Activated CD4-positive, alpha-beta T cell treated with anti-CD3 and anti-CD28 coated beads, Interleukin-2, amount 10 ng/mL, durations not matched to agents 7 days and 5 days (primary cell): ENCODE measurements at regions not wholly inside any gene's neighbourhood (a gene's known extent, or its start where the extent isn't known, plus 50 kb on each side); places are given as distances from the start of the nearest gene placed in this dataset.
"Not testable (repeated sequence)": the region's sequence is repeated elsewhere in the genome, so short reads cannot be mapped to it uniquely, and the experiment has no call there.

Experiments used
- CTCF ChIA-PET: fragments of 350-600 bp; sonication (Branson Sonifier 250); formaldehyde crosslinking; loops from one replicate; lab custom pipeline; 2021; ENCODE audit warnings: antibody characterized with exemption; lab: Charles Lee
- POLR2A ChIA-PET: fragments of 350-600 bp; sonication (Branson Sonifier 250); formaldehyde crosslinking; loops from one replicate; lab custom pipeline; 2021; ENCODE audit warnings: antibody characterized with exemption; lab: Charles Lee
- DNase-seq: peaks from one replicate; pipeline ENCODE4 v3.0.0-alpha.2; 2020
- H3K27ac Mint-ChIP-seq: one replicate; pipeline ENCODE4 v1.8.0; 2021; ENCODE audit warnings: mild to moderate bottlenecking, moderate library complexity, mixed read lengths
- H3K27me3 Mint-ChIP-seq: one replicate; pipeline ENCODE4 v1.8.0; 2021; ENCODE audit warnings: mixed read lengths
- H3K36me3 Mint-ChIP-seq: one replicate; pipeline ENCODE4 v1.8.0; 2021; ENCODE audit warnings: low read depth, mixed read lengths
- H3K4me1 Mint-ChIP-seq: one replicate; pipeline ENCODE4 v1.8.0; 2021; ENCODE audit warnings: mixed read lengths
- H3K4me3 Mint-ChIP-seq: one replicate; pipeline ENCODE4 v1.8.0; 2021; ENCODE audit warnings: mild to moderate bottlenecking, moderate library complexity, mixed read lengths
- H3K9me3 Mint-ChIP-seq: one replicate; pipeline ENCODE4 v1.8.0; 2021; ENCODE audit warnings: mixed read lengths

GRCh38 chr1:208990456-208990855, 593.1 kb upstream of the CAMK1G start:
- no peak for DNase-seq
- no peak overlapping the region for H3K4me3 Mint-ChIP-seq
- H3K27me3 Mint-ChIP-seq: peaks cover 23% of the 10 kb centered on the region
- H3K27ac Mint-ChIP-seq: no peak overlapping the region
- H3K36me3 Mint-ChIP-seq: no peaks in the 10 kb centered on the region
- H3K4me1 Mint-ChIP-seq: peaks cover 25% of the 10 kb centered on the region
- POLR2A ChIA-PET: no interaction called here
- peaks cover 13% of the 10 kb centered on the region for H3K9me3 Mint-ChIP-seq
- CTCF ChIA-PET: interaction anchor here (0.5 to 1.4 kb wide), 3 partner anchors 11 to 36 kb away, joined by 3 read pairs; no protein-coding TSS in a partner anchor

GRCh38 chr1:208997053-208997452, 586.5 kb upstream of the CAMK1G start:
- H3K27me3 Mint-ChIP-seq: peaks cover 28% of the 10 kb centered on the region
- POLR2A ChIA-PET, H3K27ac Mint-ChIP-seq, CTCF ChIA-PET, H3K4me3 Mint-ChIP-seq, H3K36me3 Mint-ChIP-seq, DNase-seq, H3K4me1 Mint-ChIP-seq, H3K9me3 Mint-ChIP-seq: not testable (repeated sequence)

- Mint-ChIP-seq H3K4me1 (no peaks in the 10 kb centered on the region), H3K27ac (no peak overlapping the region), H3K4me3 (no peak overlapping the region), H3K9me3 (peaks cover 3% of the 10 kb centered on the region), H3K36me3 (no peaks in the 10 kb centered on the region), H3K27me3 (peaks cover 24% of the 10 kb centered on the region)
- CTCF ChIA-PET: interaction anchor here (0.8 kb wide), 1 partner anchor 12 kb away, joined by 3 read pairs; no protein-coding TSS in a partner anchor
- DNase-seq: no peak
- POLR2A ChIA-PET: no interaction called here
Observed at GRCh38 chr1:208997726-208998312, 585.7 kb upstream of the CAMK1G start.

GRCh38 chr1:209008586-209008985, 574.9 kb upstream of the CAMK1G start:
- Mint-ChIP-seq H3K27me3 (no peaks in the 10 kb centered on the region), H3K36me3 (no peaks in the 10 kb centered on the region), H3K9me3 (no peaks in the 10 kb centered on the region), H3K4me3 (no peak overlapping the region), H3K4me1 (no peaks in the 10 kb centered on the region), H3K27ac (no peak overlapping the region)
- CTCF ChIA-PET: interaction anchor here (1.0 kb wide), 1 partner anchor 19 kb away, joined by 3 read pairs; no protein-coding TSS in a partner anchor
- no peak for DNase-seq
- POLR2A ChIA-PET: no interaction called here

DNA sequence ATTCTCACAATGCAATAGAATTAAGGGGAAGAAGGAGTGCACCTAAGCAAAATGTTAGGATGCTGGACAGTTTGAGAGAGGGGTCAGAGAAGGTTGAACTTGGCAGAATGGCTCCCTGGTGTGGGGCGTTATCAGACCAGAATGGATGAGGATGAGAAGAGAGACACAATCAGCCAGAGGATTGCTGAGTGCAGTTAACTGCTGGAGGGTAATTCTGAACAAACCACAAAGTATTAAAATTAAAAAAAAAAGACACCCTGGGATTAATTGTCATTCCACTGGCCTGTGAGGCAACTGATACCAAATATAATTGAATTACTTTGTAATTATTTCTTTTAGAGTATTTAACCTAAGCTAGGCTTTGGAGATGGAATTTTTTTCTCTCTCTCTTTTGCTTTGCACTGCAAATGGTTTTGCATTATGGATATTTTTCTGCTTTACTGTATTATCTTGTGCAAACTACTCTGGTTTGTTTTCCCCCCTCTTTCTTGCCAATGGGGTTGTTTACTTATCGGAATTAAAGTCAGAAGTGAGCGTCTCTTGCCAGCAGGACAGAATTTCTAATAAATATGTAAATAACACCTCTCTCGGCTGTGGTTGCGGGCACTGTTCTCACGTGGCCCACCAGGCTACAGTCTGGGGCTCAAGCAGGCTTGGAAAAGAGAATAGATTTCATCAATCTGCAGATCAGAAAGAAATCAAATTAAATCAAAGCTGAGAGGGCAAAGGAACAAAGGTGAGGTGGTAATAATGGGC, 572.9 kb upstream of the CAMK1G start:
- DNase-seq: no peak
- Mint-ChIP-seq H3K27ac (no peak overlapping the region), H3K36me3 (no peaks in the 10 kb centered on the region), H3K4me3 (no peak overlapping the region), H3K9me3 (no peaks in the 10 kb centered on the region), H3K4me1 (no peaks in the 10 kb centered on the region), H3K27me3 (no peaks in the 10 kb centered on the region)
- ChIA-PET CTCF (interaction anchor here (1.0 kb wide), 1 partner anchor 13 kb away, joined by 3 read pairs; no protein-coding TSS in a partner anchor), POLR2A (no interaction called here)

- H3K4me1 Mint-ChIP-seq: no peaks in the 10 kb centered on the region
- no peaks in the 10 kb centered on the region for H3K27me3 Mint-ChIP-seq
Observed at GRCh38 chr1:209012443-209013196, 570.9 kb upstream of the CAMK1G start.

DNA sequence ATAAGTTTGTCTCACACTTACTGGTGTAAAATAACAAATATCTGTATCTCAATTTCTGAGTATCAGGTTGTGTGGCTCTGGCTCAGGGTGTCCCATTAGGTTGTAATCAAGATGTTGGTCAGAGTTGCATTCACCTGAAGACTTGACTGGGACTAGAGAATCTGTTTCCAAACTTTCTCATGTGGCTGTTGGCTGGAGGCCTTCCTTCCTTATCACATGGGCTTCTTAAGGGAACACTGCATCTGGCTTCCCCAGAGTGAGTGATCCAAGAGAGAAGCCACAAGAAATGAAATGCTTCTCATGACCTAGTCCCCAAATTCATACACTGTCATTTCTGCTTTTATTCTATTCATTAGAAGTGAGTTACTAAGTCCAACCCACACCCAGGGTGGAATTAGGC, 568.4 kb upstream of the CAMK1G start:
- H3K36me3 Mint-ChIP-seq: no peaks in the 10 kb centered on the region
- H3K9me3 Mint-ChIP-seq: no peaks in the 10 kb centered on the region
- no peak for DNase-seq
- POLR2A ChIA-PET: no interaction called here
- no peaks in the 10 kb centered on the region for H3K27me3 Mint-ChIP-seq
- no peak overlapping the region for H3K27ac Mint-ChIP-seq
- CTCF ChIA-PET: no interaction called here
- H3K4me1 Mint-ChIP-seq: no peaks in the 10 kb centered on the region
- H3K4me3 Mint-ChIP-seq: no peak overlapping the region

More at GRCh38 chr1:209012443-209013196, 570.9 kb upstream of the CAMK1G start:
- Mint-ChIP-seq H3K9me3 (no peaks in the 10 kb centered on the region), H3K27ac (no peak overlapping the region), H3K4me3 (no peak overlapping the region), H3K36me3 (no peaks in the 10 kb centered on the region)
- no peak for DNase-seq
- CTCF ChIA-PET: no interaction called here
- POLR2A ChIA-PET: no interaction called here

DNA sequence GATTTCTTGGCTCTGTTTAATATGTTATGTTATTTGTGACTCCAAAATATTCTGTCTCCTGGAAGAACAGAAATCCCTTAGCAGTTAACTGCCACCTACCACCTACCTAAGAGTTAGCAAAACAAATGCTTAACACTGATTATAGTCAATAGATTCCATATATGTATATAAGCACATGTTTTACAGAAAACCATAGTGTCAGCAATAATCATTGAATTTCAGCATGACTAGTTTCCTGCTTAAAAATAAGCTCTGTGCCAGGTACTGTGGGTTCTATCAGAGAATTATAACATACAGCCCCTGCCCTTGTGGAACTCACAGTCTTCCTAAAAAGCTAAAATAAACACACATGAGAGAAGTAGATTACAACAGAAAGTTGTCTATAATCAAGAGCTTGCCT, 561.9 kb upstream of the CAMK1G start:
- Mint-ChIP-seq H3K9me3 (no peaks in the 10 kb centered on the region), H3K27me3 (peaks cover 2% of the 10 kb centered on the region), H3K4me1 (no peaks in the 10 kb centered on the region), H3K27ac (no peak overlapping the region), H3K36me3 (no peaks in the 10 kb centered on the region), H3K4me3 (no peak overlapping the region)
- POLR2A ChIA-PET: no interaction called here
- CTCF ChIA-PET: no interaction called here
- DNase-seq: no peak

DNA sequence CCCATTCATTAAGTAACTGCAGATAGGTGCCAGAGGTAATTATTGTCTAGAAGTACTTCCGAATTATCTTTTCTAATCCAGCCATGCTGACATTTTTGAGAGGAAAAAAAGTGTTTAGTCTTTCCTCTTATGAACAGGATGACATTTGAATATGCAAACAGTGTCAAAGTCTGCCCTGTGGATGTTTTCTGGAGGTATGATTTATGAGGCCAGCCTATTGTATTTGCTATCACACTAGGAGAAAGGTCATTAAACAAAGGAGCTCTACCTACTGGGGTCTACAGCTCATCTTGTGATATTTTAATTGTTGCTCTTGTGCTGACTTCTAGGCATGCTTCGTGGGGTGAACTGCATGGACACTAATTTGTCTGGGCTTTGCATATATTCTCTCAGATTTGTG, 559.7 kb upstream of the CAMK1G start:
- Mint-ChIP-seq H3K9me3 (no peaks in the 10 kb centered on the region), H3K27me3 (peaks cover 2% of the 10 kb centered on the region), H3K36me3 (no peaks in the 10 kb centered on the region), H3K4me3 (no peak overlapping the region), H3K27ac (no peak overlapping the region), H3K4me1 (no peaks in the 10 kb centered on the region)
- CTCF ChIA-PET: no interaction called here
- POLR2A ChIA-PET: no interaction called here
- DNase-seq: no peak

GRCh38 chr1:209029737-209030136, 553.8 kb upstream of the CAMK1G start:
- Mint-ChIP-seq H3K4me1 (no peaks in the 10 kb centered on the region), H3K27ac (no peak overlapping the region), H3K4me3 (no peak overlapping the region), H3K27me3 (no peaks in the 10 kb centered on the region), H3K9me3 (no peaks in the 10 kb centered on the region), H3K36me3 (no peaks in the 10 kb centered on the region)
- no peak for DNase-seq
- ChIA-PET CTCF (no interaction called here), POLR2A (no interaction called here)

- no peaks in the 10 kb centered on the region for H3K4me1 Mint-ChIP-seq
- CTCF ChIA-PET: no interaction called here
- POLR2A ChIA-PET: no interaction called here
- H3K4me3 Mint-ChIP-seq: no peak overlapping the region
- no peaks in the 10 kb centered on the region for H3K36me3 Mint-ChIP-seq
- H3K27ac Mint-ChIP-seq: no peak overlapping the region
- no peaks in the 10 kb centered on the region for H3K9me3 Mint-ChIP-seq
- no peak for DNase-seq
- H3K27me3 Mint-ChIP-seq: no peaks in the 10 kb centered on the region
Observed at GRCh38 chr1:209030454-209031167, 552.9 kb upstream of the CAMK1G start.

DNA sequence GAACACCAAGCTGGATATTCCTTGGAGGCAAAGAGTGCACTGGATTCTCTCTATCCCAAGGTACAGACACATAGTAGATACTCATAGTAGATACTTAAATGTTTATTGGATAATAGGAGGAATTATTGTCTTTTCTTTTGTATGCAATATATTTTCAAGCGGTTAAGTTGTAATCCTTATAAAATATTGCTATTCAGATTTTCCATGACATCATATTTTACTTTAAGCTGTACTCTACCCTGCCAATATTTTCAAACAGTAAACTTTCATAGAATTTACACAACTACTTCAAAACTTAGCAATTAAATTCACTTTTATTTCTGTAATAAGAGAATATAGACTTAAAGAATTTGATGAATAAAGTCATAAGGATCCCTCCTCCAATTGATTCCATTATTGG, 546.5 kb upstream of the CAMK1G start:
- Mint-ChIP-seq H3K36me3 (no peaks in the 10 kb centered on the region), H3K27ac (no peak overlapping the region), H3K4me3 (no peak overlapping the region), H3K4me1 (no peaks in the 10 kb centered on the region), H3K9me3 (no peaks in the 10 kb centered on the region), H3K27me3 (no peaks in the 10 kb centered on the region)
- ChIA-PET CTCF (no interaction called here), POLR2A (no interaction called here)
- no peak for DNase-seq

- H3K9me3 Mint-ChIP-seq: no peaks in the 10 kb centered on the region
- CTCF ChIA-PET: no interaction called here
- no peak for DNase-seq
- no peak overlapping the region for H3K4me3 Mint-ChIP-seq
- H3K4me1 Mint-ChIP-seq: no peaks in the 10 kb centered on the region
- H3K27ac Mint-ChIP-seq: no peak overlapping the region
- no peaks in the 10 kb centered on the region for H3K27me3 Mint-ChIP-seq
- H3K36me3 Mint-ChIP-seq: no peaks in the 10 kb centered on the region
- POLR2A ChIA-PET: no interaction called here
Observed at GRCh38 chr1:209038316-209038715, 545.2 kb upstream of the CAMK1G start.
